Common myeloid progenitor, CD34-positive (primary cell): ENCODE measurements at regions not wholly inside any gene's neighbourhood (a gene's known extent, or its start where the extent isn't known, plus 50 kb on each side); places are given as distances from the start of the nearest gene placed in this dataset.

Experiments used
- CTCF ChIA-PET: fragments of 350-600 bp; sonication (Branson Sonifier 250); formaldehyde crosslinking; loops from one replicate; lab custom pipeline; 2021; ENCODE audit warnings: antibody characterized with exemption; lab: Charles Lee
- POLR2A ChIA-PET: fragments of 350-600 bp; sonication (Branson Sonifier 250); formaldehyde crosslinking; loops from one replicate; lab custom pipeline; 2021; ENCODE audit warnings: antibody characterized with exemption; lab: Charles Lee
- DNase-seq, 3 donors: peaks; one replicate each; pipeline versions ENCODE4 v3.0.0 to v3.0.0-alpha.2; 2013
- H3K27ac ChIP-seq, 2 experiments: 1 replicate in 1 of 2; 2 replicates in 1 of 2; pipeline ENCODE4 v1.7.0; 2013; ENCODE audit warnings: inconsistent platforms in 2 of 2, low read length in 2 of 2, mild to moderate bottlenecking in 2 of 2, low read depth in 1 of 2, moderate library complexity in 1 of 2; ENCODE audit not compliant: severe bottlenecking in 2 of 2, insufficient read depth in 1 of 2, poor library complexity in 1 of 2
- H3K27me3 ChIP-seq, 5 experiments: replicated peaks in 2 of 5; 1 replicate in 3 of 5; 2 replicates in 2 of 5; pipeline versions ENCODE4 v1.6.1 to v1.7.0; 2013; ENCODE audit warnings: low read length in 4 of 5, mild to moderate bottlenecking in 2 of 5, moderate library complexity in 2 of 5, inconsistent platforms in 1 of 5; ENCODE audit not compliant: insufficient read depth in 5 of 5, control insufficient read depth in 4 of 5
- H3K36me3 ChIP-seq, 4 experiments: 1 replicate in 2 of 4; 2 replicates in 2 of 4; pipeline versions ENCODE4 v1.6.1 to v1.7.0; 2013; ENCODE audit warnings: low read length in 3 of 4, control low read depth in 1 of 4, mild to moderate bottlenecking in 1 of 4; ENCODE audit not compliant: control insufficient read depth in 4 of 4, insufficient read depth in 4 of 4
- H3K4me1 ChIP-seq, 4 experiments: 1 replicate in 3 of 4; 2 replicates in 1 of 4; pipeline versions ENCODE4 v1.6.1 to v1.7.1; 2013; ENCODE audit warnings: low read length in 3 of 4, mild to moderate bottlenecking in 3 of 4, control low read depth in 1 of 4, inconsistent platforms in 1 of 4, moderate library complexity in 1 of 4; ENCODE audit not compliant: control insufficient read depth in 4 of 4, insufficient read depth in 4 of 4; ENCODE audit errors: control extremely low read depth in 1 of 4
- H3K4me3 ChIP-seq, 7 experiments: 1 replicate in 4 of 7; 2 replicates in 3 of 7; pipeline versions ENCODE4 v1.5.1 to v1.7.0; 2013; ENCODE audit warnings: mild to moderate bottlenecking in 7 of 7, low read length in 6 of 7, moderate library complexity in 6 of 7, inconsistent platforms in 2 of 7, low read depth in 2 of 7, control low read depth in 1 of 7; ENCODE audit not compliant: insufficient read depth in 4 of 7, control insufficient read depth in 1 of 7; ENCODE audit errors: extremely low read depth in 1 of 7
- H3K9me3 ChIP-seq, 5 experiments: 1 replicate in 4 of 5; 2 replicates in 1 of 5; pipeline versions ENCODE4 v1.6.1 to v1.7.1; 2013; ENCODE audit warnings: low read length in 4 of 5, mild to moderate bottlenecking in 2 of 5, inconsistent platforms in 1 of 5, low read depth in 1 of 5, moderate library complexity in 1 of 5; ENCODE audit not compliant: control insufficient read depth in 4 of 5, insufficient read depth in 2 of 5; ENCODE audit errors: control extremely low read depth in 1 of 5
- WGBS: methylation state at CpG from one replicate; pipeline ENCODE4 v1.1.5; 2013; ENCODE audit not compliant: insufficient coverage; 5-methylcytosine and 5-hydroxymethylcytosine counted together

- H3K9me3 ChIP-seq, result peaks cover 0 to 2% (median 0%) of the 10 kb centered on the region in 5 experiments
- no peak overlapping the region for H3K4me3 ChIP-seq
- peaks cover 0 to 2% (median 0%) of the 10 kb centered on the region in 5 experiments for H3K27me3 ChIP-seq
- no peaks in the 10 kb centered on the region for H3K36me3 ChIP-seq
- H3K27ac ChIP-seq, result no peak overlapping the region
- WGBS, result 100% methylated on average over 1 of the region's 2 CpGs
- no peaks in the 10 kb centered on the region for H3K4me1 ChIP-seq
- ChIA-PET CTCF (no interaction called here), POLR2A (no interaction called here)
- no peak for DNase-seq
These were observed 942.1 kb downstream of the KCNJ2 start for GRCh38 chr17:71111460-71111859.

- H3K27me3 ChIP-seq, result peaks cover 0 to 2% (median 0%) of the 10 kb centered on the region in 5 experiments
- H3K4me3 ChIP-seq, result no peak overlapping the region
- H3K36me3 ChIP-seq, result no peaks in the 10 kb centered on the region
- peaks cover 0 to 1% (median 0%) of the 10 kb centered on the region in 5 experiments for H3K9me3 ChIP-seq
- H3K27ac ChIP-seq, result no peak overlapping the region
- no peaks in the 10 kb centered on the region for H3K4me1 ChIP-seq
- ChIA-PET CTCF (no interaction called here), POLR2A (no interaction called here)
- DNase-seq, result no peak
- no CpG with 5 or more reads among the region's 2 CpGs for WGBS
These were observed 942.6 kb downstream of the KCNJ2 start for GRCh38 chr17:71111934-71112333.

GRCh38 chr17:71113347-71113746 lies 944.0 kb downstream of the KCNJ2 start:
- H3K27ac ChIP-seq, result no peak overlapping the region
- no peak for DNase-seq
- peaks cover 0 to 1% (median 0%) of the 10 kb centered on the region in 5 experiments for H3K9me3 ChIP-seq
- no peak overlapping the region for H3K4me3 ChIP-seq
- ChIA-PET CTCF (no interaction called here), POLR2A (no interaction called here)
- H3K36me3 ChIP-seq, result no peaks in the 10 kb centered on the region
- peaks cover 0 to 2% (median 0%) of the 10 kb centered on the region in 5 experiments for H3K27me3 ChIP-seq
- 67% methylated on average over 4 of the region's 4 CpGs for WGBS
- H3K4me1 ChIP-seq, result no peaks in the 10 kb centered on the region

DNA sequence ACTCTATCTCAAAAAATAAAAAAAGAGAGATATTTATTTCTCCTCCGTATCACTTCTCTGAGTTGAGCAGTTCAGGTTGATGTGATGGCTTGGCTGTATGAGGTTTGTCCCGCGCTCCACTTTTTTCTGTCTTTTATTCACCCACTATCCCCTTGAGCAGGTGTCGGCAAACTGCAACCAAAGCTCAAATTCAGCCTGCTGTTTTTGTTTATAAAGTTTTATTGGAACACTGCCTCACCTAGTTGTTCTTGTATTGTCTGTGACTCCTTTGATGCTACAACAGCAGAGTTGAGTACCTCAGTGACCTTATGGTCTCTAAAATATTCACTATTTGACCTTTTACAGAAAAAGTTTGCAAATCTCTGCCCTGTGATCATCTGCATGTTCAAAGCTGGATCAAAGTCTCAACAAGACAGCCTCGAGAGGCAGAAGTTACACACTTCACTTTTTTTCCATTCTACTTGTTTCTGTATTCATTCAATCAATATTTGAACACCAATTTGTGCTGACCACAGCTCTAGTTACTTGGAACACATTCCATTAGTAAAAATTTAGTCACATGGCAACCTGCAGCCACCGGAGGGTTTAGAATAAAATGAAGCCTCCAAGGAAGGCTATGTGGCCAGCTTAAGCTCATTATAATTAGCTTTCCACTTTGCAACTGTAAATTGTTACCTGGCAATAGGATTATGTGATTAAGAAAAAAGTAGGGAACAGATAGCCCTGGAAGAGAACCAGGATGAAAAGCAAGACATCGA lies 945.8 kb downstream of the KCNJ2 start:
- no peak overlapping the region for H3K27ac ChIP-seq
- H3K36me3 ChIP-seq, result no peaks in the 10 kb centered on the region
- no peaks in the 10 kb centered on the region for H3K4me1 ChIP-seq
- peaks cover 0 to 1% (median 0%) of the 10 kb centered on the region in 5 experiments for H3K9me3 ChIP-seq
- DNase-seq, result no peak
- POLR2A ChIA-PET, result no interaction called here
- 95% methylated on average over 2 of the region's 7 CpGs for WGBS
- peaks cover 0 to 2% (median 0%) of the 10 kb centered on the region in 5 experiments for H3K27me3 ChIP-seq
- CTCF ChIA-PET, result interaction anchor here (1.1 kb wide), 1 partner anchor 9 kb away, joined by 3 read pairs; no protein-coding TSS in a partner anchor
- no peak overlapping the region for H3K4me3 ChIP-seq

GRCh38 chr17:71115669-71115972 lies 946.3 kb downstream of the KCNJ2 start:
- no peaks in the 10 kb centered on the region for H3K36me3 ChIP-seq
- DNase-seq, result no peak
- 100% methylated on average over 4 of the region's 4 CpGs for WGBS
- peaks cover 0 to 2% (median 0%) of the 10 kb centered on the region in 5 experiments for H3K27me3 ChIP-seq
- no peaks in the 10 kb centered on the region for H3K4me1 ChIP-seq
- no peak overlapping the region for H3K4me3 ChIP-seq
- H3K27ac ChIP-seq, result no peak overlapping the region
- POLR2A ChIA-PET, result no interaction called here
- CTCF ChIA-PET, result no interaction called here
- H3K9me3 ChIP-seq, result peaks cover 0 to 1% (median 0%) of the 10 kb centered on the region in 5 experiments

DNA sequence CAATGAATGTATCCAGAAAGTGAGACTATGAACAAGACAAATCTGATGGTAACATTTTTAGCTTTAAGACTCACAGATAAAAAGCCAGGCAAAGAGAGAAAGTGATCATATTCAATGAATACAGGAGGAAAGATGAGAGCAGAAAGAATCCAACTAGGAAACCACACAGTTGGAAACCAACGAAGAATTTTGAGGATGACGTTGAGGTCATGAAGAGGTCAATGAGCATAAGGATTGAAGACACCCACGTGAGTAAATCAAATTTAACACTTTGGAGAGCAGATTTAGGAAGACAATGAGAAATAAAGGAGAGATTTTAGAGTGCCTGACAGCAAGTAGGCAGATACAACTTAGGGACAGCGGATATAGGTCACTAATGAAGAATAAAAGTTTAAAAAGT lies 948.1 kb downstream of the KCNJ2 start:
- no peak for DNase-seq
- H3K4me3 ChIP-seq, result no peak overlapping the region
- POLR2A ChIA-PET, result no interaction called here
- H3K27ac ChIP-seq, result no peak overlapping the region
- CTCF ChIA-PET, result no interaction called here
- WGBS, result 70% methylated on average over 4 of the region's 4 CpGs
- H3K27me3 ChIP-seq, result peaks cover 0 to 2% (median 0%) of the 10 kb centered on the region in 5 experiments
- no peaks in the 10 kb centered on the region for H3K9me3 ChIP-seq
- no peaks in the 10 kb centered on the region for H3K36me3 ChIP-seq
- no peaks in the 10 kb centered on the region for H3K4me1 ChIP-seq

DNA sequence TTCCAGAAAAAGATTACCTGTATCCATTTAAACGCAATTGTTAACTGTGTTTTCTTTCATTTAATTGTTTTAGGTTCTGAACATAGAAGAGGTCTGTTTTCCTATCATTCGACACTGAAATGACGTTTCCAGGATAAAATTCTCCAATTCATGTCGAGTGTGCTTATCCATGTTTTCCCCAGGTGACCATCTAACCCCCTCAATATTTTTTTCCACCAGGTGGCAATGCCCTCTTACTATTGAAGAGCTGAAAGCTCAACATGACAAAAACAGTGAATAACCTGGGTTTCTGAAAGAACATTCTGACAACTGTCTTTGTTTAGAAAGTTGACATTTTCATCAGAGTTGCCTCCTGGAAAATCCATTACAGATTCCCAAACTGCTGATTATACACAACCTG lies 948.7 kb downstream of the KCNJ2 start:
- ChIA-PET POLR2A (no interaction called here), CTCF (no interaction called here)
- no peak overlapping the region for H3K4me3 ChIP-seq
- no peaks in the 10 kb centered on the region for H3K4me1 ChIP-seq
- H3K27me3 ChIP-seq, result peaks cover 0 to 2% (median 0%) of the 10 kb centered on the region in 5 experiments
- 97% methylated on average over 4 of the region's 4 CpGs for WGBS
- no peak overlapping the region for H3K27ac ChIP-seq
- H3K36me3 ChIP-seq, result no peaks in the 10 kb centered on the region
- no peak for DNase-seq
- H3K9me3 ChIP-seq, result no peaks in the 10 kb centered on the region
